ENCODE measurements at regions not wholly inside any gene's neighbourhood (a gene's known extent, or its start where the extent isn't known, plus 50 kb on each side); places are given as distances from the start of the nearest gene placed in this dataset.
"Not testable (repeated sequence)": the region's sequence is repeated elsewhere in the genome, so short reads cannot be mapped to it uniquely, and the experiment has no call there.

GRCh38 chr9:11653867-11654266 lies 1039.3 kb upstream of the TYRP1 start:
- in situ Hi-C loops (cut with MboI; ENCODE audit: low pct_unique_long_range_greater_than_20kb, low sequenced_read_pairs, unreplicated experiment): no loop called here
- no peak for TF ChIP-seq CTCF (IDR thresholded peaks at IDR 0.05; ENCODE audit: extremely low read depth, insufficient read depth, missing control alignments)
- DNase-seq (ENCODE audit: low spot score): no peak

GRCh38 chr9:11663913-11664312 lies 1029.3 kb upstream of the TYRP1 start:
- no peak for TF ChIP-seq CTCF (IDR thresholded peaks at IDR 0.05; ENCODE audit: extremely low read depth, insufficient read depth, missing control alignments)
- in situ Hi-C loops (cut with MboI; ENCODE audit: low pct_unique_long_range_greater_than_20kb, low sequenced_read_pairs, unreplicated experiment): no loop called here
- DNase-seq (ENCODE audit: low spot score): no peak

GRCh38 chr9:11676821-11677220 lies 1016.4 kb upstream of the TYRP1 start:
- no peak for TF ChIP-seq CTCF (IDR thresholded peaks at IDR 0.05; ENCODE audit: extremely low read depth, insufficient read depth, missing control alignments)
- in situ Hi-C loops (cut with MboI; ENCODE audit: low pct_unique_long_range_greater_than_20kb, low sequenced_read_pairs, unreplicated experiment): no loop called here
- DNase-seq (ENCODE audit: low spot score): no peak

GRCh38 chr9:11686733-11687132 lies 1006.5 kb upstream of the TYRP1 start:
- in situ Hi-C loops (cut with MboI; ENCODE audit: low pct_unique_long_range_greater_than_20kb, low sequenced_read_pairs, unreplicated experiment): no loop called here
- DNase-seq (ENCODE audit: low spot score): no peak
- no peak for TF ChIP-seq CTCF (IDR thresholded peaks at IDR 0.05; ENCODE audit: extremely low read depth, insufficient read depth, missing control alignments)

- in situ Hi-C loops (cut with MboI; ENCODE audit: low pct_unique_long_range_greater_than_20kb, low sequenced_read_pairs, unreplicated experiment): no loop called here
- TF ChIP-seq CTCF (IDR thresholded peaks at IDR 0.05; ENCODE audit: extremely low read depth, insufficient read depth, missing control alignments): no peak
- no peak for DNase-seq (ENCODE audit: low spot score)
These were observed 996.1 kb upstream of the TYRP1 start for GRCh38 chr9:11697126-11697525.

GRCh38 chr9:11701706-11702105 lies 991.5 kb upstream of the TYRP1 start:
- no peak for DNase-seq (ENCODE audit: low spot score)
- in situ Hi-C loops (cut with MboI; ENCODE audit: low pct_unique_long_range_greater_than_20kb, low sequenced_read_pairs, unreplicated experiment): no loop called here
- TF ChIP-seq CTCF (IDR thresholded peaks at IDR 0.05; ENCODE audit: extremely low read depth, insufficient read depth, missing control alignments): no peak

- no peak for DNase-seq (ENCODE audit: low spot score)
- in situ Hi-C loops (cut with MboI; ENCODE audit: low pct_unique_long_range_greater_than_20kb, low sequenced_read_pairs, unreplicated experiment): no loop called here
- TF ChIP-seq CTCF (IDR thresholded peaks at IDR 0.05; ENCODE audit: extremely low read depth, insufficient read depth, missing control alignments): no peak
These were observed 990.6 kb upstream of the TYRP1 start for GRCh38 chr9:11702548-11702947.

- in situ Hi-C loops (cut with MboI; ENCODE audit: low pct_unique_long_range_greater_than_20kb, low sequenced_read_pairs, unreplicated experiment); DNase-seq (ENCODE audit: low spot score): not testable (repeated sequence)
These were observed 989.0 kb upstream of the TYRP1 start for GRCh38 chr9:11704198-11704597.

Data from GM13977 (cell line).